ENCODE measurements at regions not wholly inside any gene's neighbourhood (a gene's known extent, or its start where the extent isn't known, plus 50 kb on each side); places are given as distances from the start of the nearest gene placed in this dataset.

GRCh38 chr21:35649186-35649585 lies 411.1 kb downstream of the SETD4 start:
- intact Hi-C loops (cut with micrococcal nuclease; ENCODE audit: unreplicated experiment): no loop called here
- ATAC-seq (no peak), DNase-seq (ENCODE audit: low read depth, low spot score) (no peak)
- Histone ChIP-seq H3K27me3 (ENCODE audit: control insufficient read depth, insufficient read depth, low read length) (no peaks in the 10 kb centered on the region), H3K4me3 (ENCODE audit: low read depth in 2 of 2, low read length in 2 of 2) (no peak overlapping the region), H3K36me3 (ENCODE audit: control insufficient read depth, insufficient read depth, low read length) (no peaks in the 10 kb centered on the region), H3K9me3 (ENCODE audit: control insufficient read depth, insufficient read depth, low read depth, low read length) (no peaks in the 10 kb centered on the region), H3K27ac (ENCODE audit: low read length) (no peak overlapping the region), H3K4me1 (ENCODE audit: control insufficient read depth, insufficient read depth, low read length) (no peaks in the 10 kb centered on the region)
- CTCF ChIA-PET: no interaction called here
- BruUV-seq (replicated peaks): no TSS peak
- TF ChIP-seq CTCF (IDR thresholded peaks at IDR 0.05): no peak
- no peak for TF ChIP-seq REST (IDR thresholded peaks at IDR 0.05; ENCODE audit: insufficient read depth in 1 of 2, low read depth in 2 of 2, low read length in 1 of 2)
- no peak for TF ChIP-seq POLR2AphosphoS5 (IDR thresholded peaks at IDR 0.05; ENCODE audit: low read depth, low read length)
- TF ChIP-seq TCF7L2 (IDR thresholded peaks at IDR 0.05; ENCODE audit: low read depth, low read length): no peak
- no peak for TF ChIP-seq SIN3A (IDR thresholded peaks at IDR 0.05; ENCODE audit: borderline replicate concordance, insufficient read depth, low read depth, low read length)
- POLR2A ChIA-PET: no interaction called here
- in situ Hi-C loops (cut with HindIII; ENCODE audit: low pct_unique_long_range_greater_than_20kb, low sequenced_read_pairs): no loop called here

- Histone ChIP-seq H3K27ac (ENCODE audit: low read length) (no peak overlapping the region), H3K4me1 (ENCODE audit: control insufficient read depth, insufficient read depth, low read length) (no peaks in the 10 kb centered on the region), H3K27me3 (ENCODE audit: control insufficient read depth, insufficient read depth, low read length) (no peaks in the 10 kb centered on the region), H3K36me3 (ENCODE audit: control insufficient read depth, insufficient read depth, low read length) (no peaks in the 10 kb centered on the region), H3K4me3 (ENCODE audit: low read depth in 2 of 2, low read length in 2 of 2) (no peak overlapping the region), H3K9me3 (ENCODE audit: control insufficient read depth, insufficient read depth, low read depth, low read length) (no peaks in the 10 kb centered on the region)
- BruUV-seq (replicated peaks): no TSS peak
- CTCF ChIA-PET: no interaction called here
- ATAC-seq (no peak), DNase-seq (ENCODE audit: low read depth, low spot score) (no peak)
- intact Hi-C loops (cut with micrococcal nuclease; ENCODE audit: unreplicated experiment): no loop called here
- POLR2A ChIA-PET: no interaction called here
- TF ChIP-seq POLR2AphosphoS5 (IDR thresholded peaks at IDR 0.05; ENCODE audit: low read depth, low read length) (no peak), SIN3A (IDR thresholded peaks at IDR 0.05; ENCODE audit: borderline replicate concordance, insufficient read depth, low read depth, low read length) (no peak), CTCF (IDR thresholded peaks at IDR 0.05) (no peak), REST (IDR thresholded peaks at IDR 0.05; ENCODE audit: insufficient read depth in 1 of 2, low read depth in 2 of 2, low read length in 1 of 2) (no peak), TCF7L2 (IDR thresholded peaks at IDR 0.05; ENCODE audit: low read depth, low read length) (no peak)
- in situ Hi-C loops (cut with HindIII; ENCODE audit: low pct_unique_long_range_greater_than_20kb, low sequenced_read_pairs): no loop called here
Observed at GRCh38 chr21:35648512-35648911, 411.8 kb downstream of the SETD4 start.
